Endothelial cell of umbilical vein (primary cell): ENCODE measurements at regions not wholly inside any gene's neighbourhood (a gene's known extent, or its start where the extent isn't known, plus 50 kb on each side); places are given as distances from the start of the nearest gene placed in this dataset.

Source experiments
- BruUV-seq: library from RNA; stranded (reverse); fragments of 400-500 nt; replicated peaks from 2 replicates; lab custom pipeline; 2021; lab: Mats Ljungman, UMichigan
- CTCF ChIA-PET: fragments of 300-600, 350-600 bp; sonication (Branson Sonifier 250); formaldehyde crosslinking; loops from one replicate; lab custom pipeline; 2021; ENCODE audit warnings: antibody characterized with exemption, inconsistent platforms; lab: Charles Lee
- POLR2A ChIA-PET: fragments of 300-600, 350-600 bp; sonication (Branson Sonifier 250); formaldehyde crosslinking; loops from one replicate; lab custom pipeline; 2021; ENCODE audit warnings: antibody characterized with exemption, inconsistent platforms; lab: Charles Lee
- DNase-seq: peaks from one replicate; pipeline ENCODE4 v3.0.0-alpha.2; 2011; ENCODE audit warnings: low read depth, low spot score
- FAIRE-seq: peaks from 2 replicates; lab custom pipeline; 2011; peaks lifted over from hg19 to GRCh38; lab: Jason Lieb, UNC
- H2AFZ ChIP-seq: 2 replicates; pipeline ENCODE4 v1.6.0; 2012; ENCODE audit warnings: low read depth, low read length, control low read depth, inconsistent platforms
- H3K27ac ChIP-seq: 2 replicates; pipeline ENCODE4 v1.5.1; 2011; ENCODE audit warnings: low read depth, mild to moderate bottlenecking, control low read depth, low read length, moderate library complexity; ENCODE audit not compliant: insufficient read depth
- H3K27me3 ChIP-seq, 2 experiments: 2 replicates each; pipeline versions ENCODE4 v1.6.0 to v1.6.1; 2011; ENCODE audit warnings: low read length in 2 of 2, mixed read lengths in 1 of 2; ENCODE audit not compliant: control insufficient read depth in 2 of 2, insufficient read depth in 2 of 2
- H3K36me3 ChIP-seq, 2 experiments: 2 replicates in 1 of 2; 3 replicates in 1 of 2; pipeline ENCODE4 v1.5.1; 2011; ENCODE audit warnings: low read length in 2 of 2, mild to moderate bottlenecking in 1 of 2, moderate library complexity in 1 of 2; ENCODE audit not compliant: control insufficient read depth in 2 of 2, insufficient read depth in 2 of 2; ENCODE audit errors: extremely low read depth in 1 of 2
- H3K4me1 ChIP-seq: 3 replicates; pipeline ENCODE4 v1.5.1; 2011; ENCODE audit warnings: mild to moderate bottlenecking, low read length; ENCODE audit not compliant: control insufficient read depth, insufficient read depth; ENCODE audit errors: extremely low read depth
- H3K4me2 ChIP-seq: 2 replicates; pipeline ENCODE4 v1.6.1; 2011; ENCODE audit warnings: low read length, control low read depth, mixed read lengths; ENCODE audit not compliant: insufficient read depth
- H3K4me3 ChIP-seq, 3 experiments: fragments of 200-600 bp in 1 of 3; sonication (generic), shearing (Covaris generic) in 1 of 3; replicated peaks in 1 of 3; 2 replicates each; pipeline ENCODE4 v1.5.1; 2011 to 2016; ENCODE audit warnings: control low read depth in 3 of 3, low read length in 3 of 3, mild to moderate bottlenecking in 2 of 3, inconsistent platforms in 1 of 3, low read depth in 1 of 3, moderate library complexity in 1 of 3; ENCODE audit not compliant: insufficient read depth in 1 of 3
- H3K79me2 ChIP-seq: 2 replicates; pipeline ENCODE4 v1.6.0; 2012; ENCODE audit warnings: low read length, inconsistent platforms; ENCODE audit not compliant: control insufficient read depth, insufficient read depth
- H3K9ac ChIP-seq: replicated peaks from 2 replicates; pipeline ENCODE3; 2011; ENCODE audit warnings: low read length, control low read depth; ENCODE audit not compliant: insufficient read depth; ENCODE audit errors: extremely low read depth
- H3K9me1 ChIP-seq: replicated peaks from 3 replicates; pipeline ENCODE4 v1.6.0; 2011; ENCODE audit warnings: mild to moderate bottlenecking, low read length; ENCODE audit not compliant: control insufficient read depth, insufficient read depth; ENCODE audit errors: extremely low read depth
- H3K9me3 ChIP-seq: replicated peaks from 2 replicates; pipeline ENCODE4 v1.5.1; 2012; ENCODE audit warnings: low read length, inconsistent platforms; ENCODE audit not compliant: control insufficient read depth, insufficient read depth
- H4K20me1 ChIP-seq: replicated peaks from 2 replicates; pipeline ENCODE3; 2011; ENCODE audit warnings: mild to moderate bottlenecking, low read length; ENCODE audit not compliant: control insufficient read depth, insufficient read depth; ENCODE audit errors: extremely low read depth
- CTCF ChIP-seq, 2 donors: IDR thresholded peaks; 1 replicate in 1 of 2; 2 replicates in 1 of 2; pipeline ENCODE4 v1.5.1; 2011; ENCODE audit warnings: low read length in 2 of 2, mild to moderate bottlenecking in 2 of 2, moderate library complexity in 2 of 2, control low read depth in 1 of 2, inconsistent platforms in 1 of 2, low read depth in 1 of 2; ENCODE audit not compliant: insufficient read depth in 1 of 2; ENCODE audit errors: extremely low read depth in 1 of 2
- EZH2 ChIP-seq: IDR thresholded peaks from 2 replicates; pipeline ENCODE4 v1.6.1; 2012; ENCODE audit warnings: borderline replicate concordance, low read depth, mild to moderate bottlenecking, moderate library complexity, low read length, inconsistent platforms; ENCODE audit not compliant: severe bottlenecking
- FOS ChIP-seq: IDR thresholded peaks from 2 replicates; pipeline ENCODE4 v1.6.1; 2011; ENCODE audit warnings: mild to moderate bottlenecking, low read length, moderate library complexity, borderline replicate concordance; ENCODE audit not compliant: insufficient read depth
- GATA2 ChIP-seq: IDR thresholded peaks from 2 replicates; pipeline ENCODE4 v1.7.0; 2011; ENCODE audit warnings: low read depth, mild to moderate bottlenecking, moderate library complexity, mixed read lengths, low read length; ENCODE audit not compliant: insufficient read length, insufficient read depth
- JUN ChIP-seq: IDR thresholded peaks from 2 replicates; pipeline ENCODE4 v1.6.1; 2011; ENCODE audit warnings: borderline replicate concordance, low read depth; ENCODE audit not compliant: insufficient read length, insufficient read depth
- MAX ChIP-seq: IDR thresholded peaks from 2 replicates; pipeline ENCODE4 v1.6.1; 2011; ENCODE audit not compliant: insufficient read depth, insufficient read length
- MYC ChIP-seq: IDR thresholded peaks from one replicate; pipeline ENCODE4 v1.6.1; 2011; ENCODE audit warnings: mild to moderate bottlenecking, low read depth, low read length
- POLR2A ChIP-seq: IDR thresholded peaks from 2 replicates; pipeline ENCODE4 v1.6.1; 2012; ENCODE audit warnings: low read depth, mild to moderate bottlenecking, control low read depth, low read length
- POLR2AphosphoS5 ChIP-seq: IDR thresholded peaks from 2 replicates; pipeline ENCODE4 v1.6.1; 2012; ENCODE audit warnings: low read depth, mild to moderate bottlenecking, control low read depth, low read length, moderate library complexity; ENCODE audit not compliant: insufficient read depth
- dilution Hi-C: fragments of 300-500 bp; cut with MboI; formaldehyde crosslinking; loops from one replicate; pipeline ENCODE4 v1.15.0; 2019; ENCODE audit warnings: low sequenced_read_pairs; ENCODE audit not compliant: extremely low pct_ligation_motif_present
- intact Hi-C: fragments of 100-400 bp; cut with micrococcal nuclease; formaldehyde crosslinking; loops from one replicate; pipeline ENCODE4 v1.10.0; 2022

DNA sequence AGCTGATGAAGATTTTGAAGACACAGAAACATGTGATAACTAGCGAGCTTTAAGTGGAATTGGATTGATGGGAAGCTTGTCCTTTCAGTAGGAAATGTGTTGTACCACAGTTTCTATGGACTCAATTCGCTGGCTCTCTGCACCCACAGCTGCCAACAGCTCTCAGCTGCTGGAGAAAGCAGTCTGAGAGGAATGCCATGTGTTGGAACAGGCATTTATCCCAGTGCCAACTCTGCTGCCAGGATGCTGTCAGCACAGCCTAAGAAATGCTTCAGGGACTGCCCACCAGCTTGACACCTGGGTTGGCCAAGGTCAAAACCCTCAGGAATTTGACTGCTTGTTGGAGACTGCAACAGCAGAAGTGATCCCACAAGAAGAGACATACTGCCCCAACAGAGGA is 193.0 kb upstream of the THSD7B start:
- Histone ChIP-seq H3K4me3 (no peak overlapping the region), H3K9me1 (no peaks in the 10 kb centered on the region), H3K4me1 (no peaks in the 10 kb centered on the region), H3K79me2 (no peaks in the 10 kb centered on the region), H3K27ac (no peak overlapping the region), H3K36me3 (no peaks in the 10 kb centered on the region), H3K9me3 (peaks cover 4% of the 10 kb centered on the region), H3K27me3 (no peaks in the 10 kb centered on the region), H3K4me2 (no peak overlapping the region), H2AFZ (no peak overlapping the region), H4K20me1 (no peaks in the 10 kb centered on the region), H3K9ac (no peak overlapping the region)
- DNase-seq (no peak), FAIRE-seq (no peak)
- ChIA-PET CTCF (no interaction called here), POLR2A (no interaction called here)
- BruUV-seq: no TSS peak
- intact Hi-C loops (no loop called here), dilution Hi-C loops (no loop called here)
- TF ChIP-seq JUN (no peak), POLR2AphosphoS5 (no peak), POLR2A (no peak), MYC (no peak), GATA2 (no peak), FOS (no peak), MAX (no peak), EZH2 (no peak), CTCF (IDR thresholded peaks at IDR 0.05; ENCODE audit: extremely low read depth in 1 of 2, insufficient read depth in 1 of 2, low read depth in 1 of 2, low read length in 2 of 2) (no peak)
